ENCODE measurements at regions not wholly inside any gene's neighbourhood (a gene's known extent, or its start where the extent isn't known, plus 50 kb on each side); places are given as distances from the start of the nearest gene placed in this dataset.

DNA sequence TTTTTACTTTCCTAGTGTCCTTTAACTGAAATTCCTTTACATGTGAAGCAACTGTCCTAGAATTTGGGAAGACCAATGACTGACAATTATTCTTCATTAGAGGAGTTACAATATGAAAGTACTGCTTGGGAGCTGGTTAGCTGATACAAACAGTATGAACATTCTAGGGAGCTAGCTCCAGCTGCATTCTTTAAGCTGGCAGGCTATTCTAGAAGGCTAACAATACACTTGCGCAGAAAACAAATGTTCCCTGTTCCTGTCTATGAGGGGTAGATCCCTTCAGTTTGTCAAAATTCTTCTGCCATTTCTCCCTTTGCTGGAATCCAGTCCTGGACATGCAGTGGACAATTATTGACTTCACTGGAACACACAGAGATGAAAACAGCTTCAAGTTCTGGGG lies 60.2 kb upstream of the NANOGP8 start:
- H3K36me3 ChIP-seq = no peaks in the 10 kb centered on the region
- no peaks in the 10 kb centered on the region for H3K4me1 ChIP-seq
- H3K9me3 ChIP-seq = no peaks in the 10 kb centered on the region
- TF ChIP-seq POLR2A (IDR thresholded peaks at IDR 0.05) = no peak
- no peak for TF ChIP-seq POLR2AphosphoS5 (IDR thresholded peaks at IDR 0.05)
- TF ChIP-seq, protein P1, sequence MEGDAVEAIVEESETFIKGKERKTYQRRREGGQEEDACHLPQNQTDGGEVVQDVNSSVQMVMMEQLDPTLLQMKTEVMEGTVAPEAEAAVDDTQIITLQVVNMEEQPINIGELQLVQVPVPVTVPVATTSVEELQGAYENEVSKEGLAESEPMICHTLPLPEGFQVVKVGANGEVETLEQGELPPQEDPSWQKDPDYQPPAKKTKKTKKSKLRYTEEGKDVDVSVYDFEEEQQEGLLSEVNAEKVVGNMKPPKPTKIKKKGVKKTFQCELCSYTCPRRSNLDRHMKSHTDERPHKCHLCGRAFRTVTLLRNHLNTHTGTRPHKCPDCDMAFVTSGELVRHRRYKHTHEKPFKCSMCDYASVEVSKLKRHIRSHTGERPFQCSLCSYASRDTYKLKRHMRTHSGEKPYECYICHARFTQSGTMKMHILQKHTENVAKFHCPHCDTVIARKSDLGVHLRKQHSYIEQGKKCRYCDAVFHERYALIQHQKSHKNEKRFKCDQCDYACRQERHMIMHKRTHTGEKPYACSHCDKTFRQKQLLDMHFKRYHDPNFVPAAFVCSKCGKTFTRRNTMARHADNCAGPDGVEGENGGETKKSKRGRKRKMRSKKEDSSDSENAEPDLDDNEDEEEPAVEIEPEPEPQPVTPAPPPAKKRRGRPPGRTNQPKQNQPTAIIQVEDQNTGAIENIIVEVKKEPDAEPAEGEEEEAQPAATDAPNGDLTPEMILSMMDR (IDR thresholded peaks at IDR 0.05) = no peak
- no peak for TF ChIP-seq EP300 (IDR thresholded peaks at IDR 0.05)
- no peak overlapping the region for H3K4me3 ChIP-seq
- H3K27ac ChIP-seq = no peak overlapping the region
- 84 to 100% (median 93%) methylated on average over 1 of the region's 1 CpG for WGBS, 5 donors
- no peak for DNase-seq
- no peaks in the 10 kb centered on the region for H3K27me3 ChIP-seq
- intact Hi-C loops (cut with DNase I; ENCODE audit: low total_unique reads) = no loop called here

DNA sequence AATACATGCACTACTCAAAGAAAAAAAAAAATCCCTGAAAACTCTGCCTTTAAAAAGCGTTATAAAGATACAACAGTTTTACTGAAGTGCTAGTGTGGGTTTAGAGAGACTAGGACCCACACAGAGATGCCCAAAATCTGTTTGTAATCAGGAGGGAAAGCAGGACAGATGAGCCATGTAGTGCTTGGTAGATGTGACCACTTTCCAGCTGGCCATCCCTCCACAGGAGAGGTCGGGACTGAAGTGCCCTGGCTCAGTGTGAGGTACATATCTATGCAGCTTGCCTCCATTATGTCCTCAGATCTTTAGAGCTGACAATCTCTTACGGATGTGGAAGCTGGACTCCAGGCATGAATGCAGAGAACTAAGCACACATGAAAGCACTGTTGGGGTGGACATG lies 57.5 kb upstream of the NANOGP8 start:
- H3K4me1 ChIP-seq = no peaks in the 10 kb centered on the region
- DNase-seq = peak in 1 of 2 donors; percentile 13
- intact Hi-C loops (cut with DNase I; ENCODE audit: low total_unique reads) = no loop called here
- no peak for TF ChIP-seq EP300 (IDR thresholded peaks at IDR 0.05)
- TF ChIP-seq, protein P1 (IDR thresholded peaks at IDR 0.05) = no peak
- no peak for TF ChIP-seq POLR2AphosphoS5 (IDR thresholded peaks at IDR 0.05)
- no peak for TF ChIP-seq POLR2A (IDR thresholded peaks at IDR 0.05)
- no peaks in the 10 kb centered on the region for H3K27me3 ChIP-seq
- no peaks in the 10 kb centered on the region for H3K36me3 ChIP-seq
- H3K4me3 ChIP-seq = no peak overlapping the region
- peak overlapping the region in 1 of 5 donors; percentile 3 for H3K27ac ChIP-seq
- 63 to 78% (median 77%) methylated on average over 3 of the region's 3 CpGs for WGBS, 5 donors
- H3K9me3 ChIP-seq = no peaks in the 10 kb centered on the region

DNA sequence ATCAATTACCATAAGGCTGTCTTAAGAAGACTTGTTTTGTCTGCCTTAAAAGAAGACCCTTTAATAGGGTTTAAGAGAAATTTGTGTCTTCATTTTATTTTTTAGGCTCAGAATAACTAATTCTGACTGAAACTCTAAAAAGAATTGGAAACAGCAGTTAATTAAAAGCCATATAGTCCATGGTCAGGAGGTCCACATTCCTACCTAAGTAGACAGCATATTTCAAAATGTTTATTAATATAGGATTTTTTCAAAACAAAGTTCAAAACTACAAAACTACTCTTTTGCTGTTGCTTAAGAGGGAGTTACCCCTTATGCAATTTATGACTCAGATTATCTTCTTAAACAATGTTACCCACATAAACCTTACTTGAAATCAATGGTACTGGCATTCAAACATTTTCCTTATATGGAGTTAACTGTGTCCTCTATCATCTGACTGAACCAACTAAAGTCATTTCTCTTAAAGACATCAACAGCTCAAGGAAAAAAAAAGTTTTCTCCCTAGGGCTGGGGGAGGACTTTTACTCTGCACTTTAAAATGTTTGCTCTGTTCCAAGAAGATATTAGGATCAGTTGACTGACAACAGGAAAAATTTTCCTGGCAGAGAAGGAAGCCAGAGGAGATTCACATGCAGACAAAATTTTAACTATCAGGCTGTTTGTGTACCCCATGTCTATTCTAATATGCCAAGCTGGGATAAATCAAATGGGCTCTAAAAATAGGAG lies 56.8 kb upstream of the NANOGP8 start:
- Histone ChIP-seq H3K27ac (no peak overlapping the region), H3K9me3 (no peaks in the 10 kb centered on the region), H3K4me3 (no peak overlapping the region), H3K36me3 (no peaks in the 10 kb centered on the region), H3K4me1 (no peaks in the 10 kb centered on the region), H3K27me3 (no peaks in the 10 kb centered on the region)
- DNase-seq = peak in 1 of 2 donors; percentile 47
- intact Hi-C loops (cut with DNase I; ENCODE audit: low total_unique reads) = no loop called here
- TF ChIP-seq POLR2A (IDR thresholded peaks at IDR 0.05) (no peak), EP300 (IDR thresholded peaks at IDR 0.05) (no peak), POLR2AphosphoS5 (IDR thresholded peaks at IDR 0.05) (no peak)
- TF ChIP-seq, protein P1 (IDR thresholded peaks at IDR 0.05) = no peak

DNA sequence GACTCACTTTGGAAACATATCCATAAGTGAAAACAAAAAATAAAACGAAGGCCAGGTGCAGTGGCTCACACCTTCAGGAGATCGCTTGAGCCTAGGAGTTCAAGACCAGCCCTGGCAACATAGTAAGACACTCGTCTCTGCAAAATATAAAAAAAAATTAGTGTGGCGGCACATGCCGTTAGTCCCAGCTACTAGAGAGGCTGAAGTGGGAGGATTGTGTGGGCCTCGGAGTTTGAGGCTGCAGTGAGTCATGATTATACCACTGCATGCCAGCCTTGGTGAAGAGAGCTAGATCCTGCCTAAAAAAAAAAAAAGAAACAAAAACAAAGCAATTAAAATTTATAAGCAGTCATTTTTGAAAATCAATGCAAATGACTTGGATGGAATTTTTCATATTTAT lies 54.7 kb upstream of the NANOGP8 start:
- intact Hi-C loops (cut with DNase I; ENCODE audit: low total_unique reads) = no loop called here
- no peak for DNase-seq
- H3K36me3 ChIP-seq = no peaks in the 10 kb centered on the region
- no peaks in the 10 kb centered on the region for H3K4me1 ChIP-seq
- whole genome bisulfite sequencing, 5 donors = 88 to 96% (median 92%) methylated on average over 6 of the region's 6 CpGs
- no peak overlapping the region for H3K27ac ChIP-seq
- H3K9me3 ChIP-seq = no peaks in the 10 kb centered on the region
- no peak overlapping the region for H3K4me3 ChIP-seq
- no peaks in the 10 kb centered on the region for H3K27me3 ChIP-seq
- TF ChIP-seq, protein P1 (IDR thresholded peaks at IDR 0.05) = no peak
- no peak for TF ChIP-seq POLR2AphosphoS5 (IDR thresholded peaks at IDR 0.05)
